Bronchial epithelial cell (primary cell): ENCODE measurements at regions not wholly inside any gene's neighbourhood (a gene's known extent, or its start where the extent isn't known, plus 50 kb on each side); places are given as distances from the start of the nearest gene placed in this dataset.
A peak's percentile ranks its signal among the peaks of the same experiment; 100 is the strongest.
"Not testable (repeated sequence)": the region's sequence is repeated elsewhere in the genome, so short reads cannot be mapped to it uniquely, and the experiment has no call there.

Experiments used
- DNase-seq: peaks from one replicate; pipeline ENCODE4 v3.0.0-alpha.2; 2010; ENCODE audit warnings: low read depth
- FAIRE-seq: peaks from 2 replicates; lab custom pipeline; 2011; peaks lifted over from hg19 to GRCh38; lab: Jason Lieb, UNC
- H3K27me3 ChIP-seq: 2 replicates; pipeline ENCODE4 v1.5.1; 2011; ENCODE audit warnings: low read length; ENCODE audit not compliant: control insufficient read depth, insufficient read depth
- H3K36me3 ChIP-seq: 2 replicates; pipeline ENCODE4 v1.5.1; 2011; ENCODE audit warnings: low read length; ENCODE audit not compliant: control insufficient read depth, insufficient read depth
- H3K4me3 ChIP-seq: 2 replicates; pipeline ENCODE4 v1.5.1; 2011; ENCODE audit warnings: mild to moderate bottlenecking, low read depth, low read length, control low read depth
- TF ChIP-seq, protein P1 (sequence below): IDR thresholded peaks from 2 replicates; pipeline ENCODE4 v1.5.1; 2011; ENCODE audit warnings: mild to moderate bottlenecking, moderate library complexity, low read length, control low read depth, inconsistent platforms; ENCODE audit not compliant: insufficient read depth, severe bottlenecking

DNA sequence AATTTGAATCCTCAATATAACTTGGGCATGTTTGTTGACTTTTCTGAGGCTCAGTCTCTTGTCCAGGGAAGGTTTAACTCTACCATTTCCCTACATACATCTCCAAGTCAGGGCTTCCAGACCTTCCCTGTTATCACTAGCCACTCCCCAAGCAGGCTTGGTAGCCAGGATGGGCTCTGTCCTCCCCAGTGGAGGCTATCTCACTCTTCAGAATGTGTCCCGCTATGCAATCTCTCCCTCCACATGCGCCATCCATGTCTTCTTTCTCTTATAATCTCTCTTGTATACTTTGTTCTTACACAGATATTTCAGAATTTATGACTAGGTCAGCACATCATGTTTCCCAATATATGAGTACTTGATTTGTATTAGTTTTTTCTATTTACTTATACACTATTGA, 310.4 kb downstream of the HGF start:
- FAIRE-seq: no peak
- H3K36me3 ChIP-seq: no peaks in the 10 kb centered on the region
- TF ChIP-seq, protein P1, sequence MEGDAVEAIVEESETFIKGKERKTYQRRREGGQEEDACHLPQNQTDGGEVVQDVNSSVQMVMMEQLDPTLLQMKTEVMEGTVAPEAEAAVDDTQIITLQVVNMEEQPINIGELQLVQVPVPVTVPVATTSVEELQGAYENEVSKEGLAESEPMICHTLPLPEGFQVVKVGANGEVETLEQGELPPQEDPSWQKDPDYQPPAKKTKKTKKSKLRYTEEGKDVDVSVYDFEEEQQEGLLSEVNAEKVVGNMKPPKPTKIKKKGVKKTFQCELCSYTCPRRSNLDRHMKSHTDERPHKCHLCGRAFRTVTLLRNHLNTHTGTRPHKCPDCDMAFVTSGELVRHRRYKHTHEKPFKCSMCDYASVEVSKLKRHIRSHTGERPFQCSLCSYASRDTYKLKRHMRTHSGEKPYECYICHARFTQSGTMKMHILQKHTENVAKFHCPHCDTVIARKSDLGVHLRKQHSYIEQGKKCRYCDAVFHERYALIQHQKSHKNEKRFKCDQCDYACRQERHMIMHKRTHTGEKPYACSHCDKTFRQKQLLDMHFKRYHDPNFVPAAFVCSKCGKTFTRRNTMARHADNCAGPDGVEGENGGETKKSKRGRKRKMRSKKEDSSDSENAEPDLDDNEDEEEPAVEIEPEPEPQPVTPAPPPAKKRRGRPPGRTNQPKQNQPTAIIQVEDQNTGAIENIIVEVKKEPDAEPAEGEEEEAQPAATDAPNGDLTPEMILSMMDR: no peak

DNA sequence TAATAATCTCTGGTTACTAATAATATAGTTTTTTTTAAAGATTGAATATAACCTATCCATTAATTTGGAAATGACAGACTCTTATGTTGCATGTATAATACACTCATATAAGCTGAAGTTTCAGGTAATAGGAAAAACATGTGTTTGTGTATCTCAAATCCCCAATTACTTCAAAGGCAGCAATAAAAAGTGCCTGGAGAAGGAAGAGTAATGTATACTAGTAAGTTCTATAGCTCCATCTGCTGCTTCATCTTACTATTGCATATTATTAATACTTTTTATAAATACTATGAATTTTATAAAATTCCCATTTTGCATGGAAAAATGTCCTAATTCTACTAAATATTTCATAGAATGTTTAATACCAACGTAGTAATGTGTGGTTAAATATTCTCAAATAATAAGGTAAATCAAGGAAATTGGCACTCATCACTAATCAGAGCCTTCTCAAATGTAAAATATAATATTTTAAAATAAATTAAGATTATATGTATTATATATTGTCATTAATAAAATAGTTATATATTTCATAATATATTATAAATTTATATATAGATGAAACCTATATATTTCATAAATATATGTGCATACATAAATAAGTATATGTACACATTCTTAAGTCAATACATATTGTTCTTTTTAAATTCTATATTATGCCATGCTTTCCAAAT, 311.9 kb downstream of the HGF start:
- Histone ChIP-seq H3K36me3 (no peaks in the 10 kb centered on the region), H3K27me3 (no peaks in the 10 kb centered on the region), H3K4me3 (no peak overlapping the region)
- FAIRE-seq: no peak
- TF ChIP-seq, protein P1: peak; percentile 14
- DNase-seq: peak; percentile 51

More for the DNA sequence above, 310.4 kb downstream of the HGF start:
- Histone ChIP-seq H3K27me3 (no peaks in the 10 kb centered on the region), H3K4me3 (no peak overlapping the region)
- no peak for DNase-seq

DNA sequence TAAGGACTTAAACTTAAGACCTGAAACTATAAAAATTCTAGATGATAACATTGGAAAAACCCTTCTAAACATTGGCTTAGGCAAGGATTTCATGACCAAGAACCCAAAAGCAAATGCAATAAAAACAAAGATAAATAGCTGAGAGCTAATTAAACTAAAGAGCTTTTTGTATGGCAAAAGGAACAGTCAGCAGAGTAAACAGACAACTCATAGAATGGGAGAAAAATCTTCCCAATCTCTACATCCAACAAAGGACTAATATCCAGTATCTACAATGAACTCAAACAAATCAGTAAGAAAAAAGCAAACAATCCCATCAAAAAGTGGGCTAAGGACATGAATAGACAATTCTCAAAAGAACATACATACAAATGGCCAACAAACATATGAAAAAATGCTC, 316.1 kb downstream of the HGF start:
- not testable (repeated sequence) for H3K36me3 ChIP-seq, H3K4me3 ChIP-seq, H3K27me3 ChIP-seq, FAIRE-seq, DNase-seq

DNA sequence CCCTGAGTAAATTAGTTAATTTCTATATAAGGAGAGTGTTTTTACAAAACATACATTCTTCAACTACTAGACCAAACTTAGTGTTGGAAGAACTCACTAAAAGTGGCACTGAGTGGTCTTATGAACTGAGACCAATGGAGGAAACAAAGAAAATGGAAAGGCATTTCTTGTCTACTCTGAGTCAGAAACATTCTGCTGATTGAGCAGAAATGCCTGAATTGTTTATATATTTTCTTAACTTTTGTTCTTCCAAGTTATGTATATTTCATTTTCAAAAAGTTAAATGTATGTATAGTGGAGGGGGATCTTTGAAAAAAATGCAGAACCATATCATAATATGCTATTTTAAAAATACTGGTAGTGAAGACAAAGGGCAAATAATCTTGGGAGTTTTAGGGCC, 320.7 kb downstream of the HGF start:
- Histone ChIP-seq H3K4me3 (no peak overlapping the region), H3K27me3 (no peaks in the 10 kb centered on the region), H3K36me3 (no peaks in the 10 kb centered on the region)
- TF ChIP-seq, protein P1: no peak
- DNase-seq: no peak
- FAIRE-seq: no peak

DNA sequence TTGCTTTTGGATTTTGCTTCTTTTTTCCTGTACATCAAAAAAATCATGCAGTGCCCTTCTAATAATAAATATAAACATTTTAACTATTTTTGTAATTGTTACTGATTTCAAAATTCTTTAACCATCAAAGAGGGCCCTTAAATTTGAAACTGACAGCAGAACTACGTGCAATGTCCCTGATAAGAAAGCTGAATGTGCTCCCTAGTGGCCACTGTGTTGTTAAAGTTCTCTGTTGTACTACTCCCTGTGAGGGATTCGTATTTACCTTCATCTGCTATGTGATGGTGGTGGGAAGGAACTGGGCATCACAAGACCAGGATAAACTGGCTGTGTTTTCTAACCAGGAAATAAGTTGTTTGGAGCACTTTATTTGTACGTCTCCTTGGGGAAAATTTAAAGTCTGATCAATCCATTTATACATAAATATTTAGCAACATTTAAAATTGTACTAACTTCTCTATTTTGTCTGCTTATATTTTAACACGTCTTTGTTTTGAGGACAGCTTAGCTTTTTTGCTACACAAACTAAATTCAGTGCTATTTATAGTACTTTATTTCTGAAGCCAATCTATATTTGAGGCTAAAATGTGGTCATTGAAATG, 322.4 kb downstream of the HGF start:
- no peaks in the 10 kb centered on the region for H3K36me3 ChIP-seq
- TF ChIP-seq, protein P1: peak; percentile 52
- FAIRE-seq: no peak
- no peak overlapping the region for H3K4me3 ChIP-seq
- H3K27me3 ChIP-seq: no peaks in the 10 kb centered on the region
- DNase-seq: peak; percentile 69

DNA sequence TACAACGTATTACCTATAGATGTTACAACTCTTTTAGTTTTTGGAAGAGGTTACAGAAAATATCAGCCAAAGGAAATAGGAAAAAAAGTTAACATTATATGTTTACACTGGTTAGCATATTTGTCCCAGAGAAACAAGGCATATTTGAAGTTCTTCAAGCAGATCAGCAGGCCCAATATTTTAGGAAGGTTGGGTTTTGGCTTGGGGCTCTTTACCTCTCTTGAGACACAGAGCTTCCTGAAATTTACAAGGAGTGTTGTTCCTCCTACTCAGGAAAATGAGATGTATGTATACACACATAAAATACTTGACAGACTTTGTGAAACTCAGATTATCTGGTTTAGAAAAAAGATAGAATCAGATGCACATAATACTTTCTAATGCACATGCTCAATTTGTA, 323.6 kb downstream of the HGF start:
- TF ChIP-seq, protein P1: no peak
- FAIRE-seq: no peak
- no peak for DNase-seq
- Histone ChIP-seq H3K4me3 (no peak overlapping the region), H3K27me3 (no peaks in the 10 kb centered on the region), H3K36me3 (no peaks in the 10 kb centered on the region)
